ENCODE measurements at regions not wholly inside any gene's neighbourhood (a gene's known extent, or its start where the extent isn't known, plus 50 kb on each side); places are given as distances from the start of the nearest gene placed in this dataset.

GRCh38 chr10:56895306-56895705 lies 534.2 kb upstream of the ZWINT start:
- Histone ChIP-seq H3K4me3 (ENCODE audit: low read length in 3 of 3) (no peak overlapping the region), H3K27me3 (ENCODE audit: control insufficient read depth, insufficient read depth, low read length) (no peaks in the 10 kb centered on the region), H3K4me1 (ENCODE audit: control insufficient read depth in 2 of 3, insufficient read depth in 2 of 3, low read depth in 1 of 3, low read length in 3 of 3) (no peaks in the 10 kb centered on the region), H3K9ac (ENCODE audit: low read length in 3 of 3) (no peak overlapping the region), H3K36me3 (ENCODE audit: control insufficient read depth in 2 of 3, insufficient read depth in 3 of 3, low read length in 3 of 3) (no peaks in the 10 kb centered on the region), H3K9me3 (ENCODE audit: control insufficient read depth in 2 of 3, insufficient read depth in 1 of 3, low read length in 3 of 3) (no peaks in the 10 kb centered on the region), H3K27ac (ENCODE audit: low read depth in 2 of 2, low read length in 2 of 2) (no peak overlapping the region)
- intact Hi-C loops (cut with DNase I) = no loop called here
- no peak for TF ChIP-seq CTCF (IDR thresholded peaks at IDR 0.05; ENCODE audit: borderline replicate concordance, extremely low read depth, insufficient read depth)
- DNase-seq (no peak), FAIRE-seq (no peak)

- intact Hi-C loops (cut with DNase I) = no loop called here
- FAIRE-seq (no peak), DNase-seq (peak in 2 of 5 donors; percentile 25 to 34)
- Histone ChIP-seq H3K9ac (ENCODE audit: low read length in 3 of 3) (no peak overlapping the region), H3K9me3 (ENCODE audit: control insufficient read depth in 2 of 3, insufficient read depth in 1 of 3, low read length in 3 of 3) (no peaks in the 10 kb centered on the region), H3K27ac (ENCODE audit: low read depth in 2 of 2, low read length in 2 of 2) (no peak overlapping the region), H3K27me3 (ENCODE audit: control insufficient read depth, insufficient read depth, low read length) (no peaks in the 10 kb centered on the region), H3K36me3 (ENCODE audit: control insufficient read depth in 2 of 3, insufficient read depth in 3 of 3, low read length in 3 of 3) (no peaks in the 10 kb centered on the region), H3K4me3 (ENCODE audit: low read length in 3 of 3) (peak overlapping the region in 1 of 3 donors; percentile 19), H3K4me1 (ENCODE audit: control insufficient read depth in 2 of 3, insufficient read depth in 2 of 3, low read depth in 1 of 3, low read length in 3 of 3) (peaks cover 0 to 2% (median 0%) of the 10 kb centered on the region in 3 donors)
- no peak for TF ChIP-seq CTCF (IDR thresholded peaks at IDR 0.05; ENCODE audit: borderline replicate concordance, extremely low read depth, insufficient read depth)
These were observed 520.2 kb upstream of the ZWINT start for GRCh38 chr10:56881218-56881617.

GRCh38 chr10:56880606-56881005 lies 519.5 kb upstream of the ZWINT start:
- Histone ChIP-seq H3K36me3 (ENCODE audit: control insufficient read depth in 2 of 3, insufficient read depth in 3 of 3, low read length in 3 of 3) (no peaks in the 10 kb centered on the region), H3K4me3 (ENCODE audit: low read length in 3 of 3) (peak overlapping the region in 1 of 3 donors; percentile 47), H3K9me3 (ENCODE audit: control insufficient read depth in 2 of 3, insufficient read depth in 1 of 3, low read length in 3 of 3) (no peaks in the 10 kb centered on the region), H3K4me1 (ENCODE audit: control insufficient read depth in 2 of 3, insufficient read depth in 2 of 3, low read depth in 1 of 3, low read length in 3 of 3) (peaks cover 0 to 2% (median 0%) of the 10 kb centered on the region in 3 donors), H3K9ac (ENCODE audit: low read length in 3 of 3) (no peak overlapping the region), H3K27ac (ENCODE audit: low read depth in 2 of 2, low read length in 2 of 2) (no peak overlapping the region), H3K27me3 (ENCODE audit: control insufficient read depth, insufficient read depth, low read length) (no peaks in the 10 kb centered on the region)
- intact Hi-C loops (cut with DNase I) = no loop called here
- FAIRE-seq (no peak), DNase-seq (peak in 3 of 5 donors; percentile 14 to 49 (median 43))
- TF ChIP-seq CTCF (IDR thresholded peaks at IDR 0.05; ENCODE audit: borderline replicate concordance, extremely low read depth, insufficient read depth) = no peak

- H3K4me3 ChIP-seq (ENCODE audit: low read length in 3 of 3) = no peak overlapping the region
- intact Hi-C loops (cut with DNase I) = no loop called here
- no peak for TF ChIP-seq CTCF (IDR thresholded peaks at IDR 0.05; ENCODE audit: borderline replicate concordance, extremely low read depth, insufficient read depth)
These were observed 513.9 kb upstream of the ZWINT start for GRCh38 chr10:56874950-56875349.

More at GRCh38 chr10:56874950-56875349, 513.9 kb upstream of the ZWINT start:
- DNase-seq (no peak), FAIRE-seq (no peak)
- Histone ChIP-seq H3K9me3 (ENCODE audit: control insufficient read depth in 2 of 3, insufficient read depth in 1 of 3, low read length in 3 of 3) (no peaks in the 10 kb centered on the region), H3K4me1 (ENCODE audit: control insufficient read depth in 2 of 3, insufficient read depth in 2 of 3, low read depth in 1 of 3, low read length in 3 of 3) (no peaks in the 10 kb centered on the region), H3K27ac (ENCODE audit: low read depth in 2 of 2, low read length in 2 of 2) (no peak overlapping the region), H3K9ac (ENCODE audit: low read length in 3 of 3) (no peak overlapping the region), H3K36me3 (ENCODE audit: control insufficient read depth in 2 of 3, insufficient read depth in 3 of 3, low read length in 3 of 3) (no peaks in the 10 kb centered on the region), H3K27me3 (ENCODE audit: control insufficient read depth, insufficient read depth, low read length) (no peaks in the 10 kb centered on the region)

All from kidney (tissue), 13 donors.